Posterior cingulate gyrus (tissue), 11 donors: ENCODE measurements at regions not wholly inside any gene's neighbourhood (a gene's known extent, or its start where the extent isn't known, plus 50 kb on each side); places are given as distances from the start of the nearest gene placed in this dataset.
A peak's percentile ranks its signal among the peaks of the same experiment; 100 is the strongest.
"Not testable (repeated sequence)": the region's sequence is repeated elsewhere in the genome, so short reads cannot be mapped to it uniquely, and the experiment has no call there.

Experiments
- DNase-seq, 10 donors: peaks; one replicate each; pipeline versions ENCODE4 v3.0.0 to v3.0.0-alpha.2; 2020 to 2021; ENCODE audit warnings: mixed read lengths in 3 of 10
- intact Hi-C: fragments of 100-400 bp; cut with DNase I; formaldehyde crosslinking; loops from one replicate; pipeline ENCODE4 v1.15.1; 2023

DNA sequence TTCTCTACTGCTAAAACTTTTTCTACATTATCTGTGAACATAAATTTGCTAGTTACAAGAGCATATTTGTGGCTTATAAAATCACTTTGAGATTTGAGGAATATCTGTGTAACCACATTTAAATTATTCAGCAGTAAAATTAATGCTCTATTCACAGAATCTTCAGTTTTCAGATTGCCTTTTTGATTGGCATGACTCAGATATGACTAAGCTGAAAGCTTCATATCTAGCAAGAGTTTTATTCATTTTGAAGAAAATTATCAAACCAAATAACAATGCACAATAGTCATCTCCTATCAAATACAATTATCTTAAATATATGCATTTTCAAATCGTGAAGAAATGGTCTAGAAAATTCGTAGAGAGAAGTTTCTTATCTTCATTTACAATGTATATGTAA, 1498.2 kb upstream of the B3GALT2 start:
- DNase-seq: no peak
- intact Hi-C loops: no loop called here

DNA sequence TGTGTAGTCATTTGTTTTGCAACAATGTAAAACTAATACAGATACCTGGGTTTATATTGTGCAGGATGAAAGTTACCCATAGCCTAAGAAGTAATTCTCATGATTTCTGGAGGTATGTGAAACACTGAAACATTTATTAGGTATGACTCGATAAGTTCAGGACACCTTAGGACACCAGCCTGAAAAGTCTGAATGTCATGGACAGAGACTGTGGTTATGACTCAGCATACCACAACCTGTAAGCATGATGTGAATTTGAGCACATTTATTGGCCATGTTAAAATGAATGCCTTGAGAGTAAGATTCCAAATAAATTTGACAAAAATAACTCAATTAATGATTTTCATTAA, 1471.7 kb upstream of the B3GALT2 start:
- no peak for DNase-seq

DNA sequence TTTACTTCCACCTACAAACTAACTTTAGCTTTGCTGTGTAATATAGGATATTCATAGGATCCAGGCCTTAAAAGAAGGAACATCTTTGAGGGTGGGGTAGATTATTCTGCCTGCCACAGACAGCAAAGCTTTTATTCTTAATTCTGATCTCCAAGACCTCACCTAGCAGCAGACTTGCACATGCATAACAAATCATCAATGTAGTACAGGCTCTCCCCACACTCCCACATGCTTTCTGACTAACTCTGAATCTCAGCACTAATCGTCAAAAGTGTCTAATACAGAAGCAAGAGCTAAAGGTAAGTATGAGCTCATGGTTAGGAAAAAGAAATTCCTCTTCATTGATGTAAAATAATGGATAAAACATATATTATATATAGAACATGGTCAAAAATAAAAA, 1468.5 kb upstream of the B3GALT2 start:
- no peak for DNase-seq
- intact Hi-C loops: no loop called here

More for the DNA sequence above, 1471.7 kb upstream of the B3GALT2 start:
- intact Hi-C loops: no loop called here

GRCh38 chr1:194653385-194653784, 1467.0 kb upstream of the B3GALT2 start:
- intact Hi-C loops: no loop called here
- no peak for DNase-seq

DNA sequence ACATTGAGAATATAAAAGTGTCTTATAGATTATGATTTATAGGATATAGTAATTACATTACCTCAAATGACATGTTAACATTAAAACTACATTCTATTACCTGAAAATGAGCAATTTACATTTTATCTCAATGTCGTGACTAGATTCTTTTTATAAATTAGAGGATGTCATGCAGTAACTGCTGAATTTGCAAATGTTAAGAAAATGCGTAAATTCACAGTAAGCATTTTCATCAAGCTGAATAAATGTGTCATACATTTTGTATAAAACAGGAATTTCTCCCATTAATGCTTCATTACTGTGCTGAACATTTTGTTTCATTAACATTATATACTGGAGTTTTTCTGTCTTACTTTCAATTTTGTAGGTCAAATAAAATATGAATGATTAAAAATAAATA, 1460.7 kb upstream of the B3GALT2 start:
- intact Hi-C loops: no loop called here
- no peak for DNase-seq

DNA sequence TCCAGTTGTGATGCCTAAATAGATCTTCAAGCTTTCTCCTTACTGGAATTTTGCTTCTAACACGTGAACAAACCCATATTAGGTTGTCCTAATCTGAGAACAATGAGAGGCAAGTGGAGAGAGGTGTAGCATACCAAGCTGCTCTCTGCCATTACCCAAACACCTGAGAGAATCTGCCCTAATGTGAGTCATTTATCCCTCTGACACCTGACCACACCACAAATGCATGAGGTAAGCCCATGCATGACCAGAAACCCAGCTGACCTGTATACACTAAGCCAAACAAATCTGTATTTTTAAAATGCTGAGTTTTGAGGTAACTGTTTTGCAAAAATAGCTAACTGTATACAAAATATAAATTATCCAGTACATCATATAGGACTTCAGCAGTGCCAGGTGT, 1458.1 kb upstream of the B3GALT2 start:
- DNase-seq: no peak
- intact Hi-C loops: no loop called here

DNA sequence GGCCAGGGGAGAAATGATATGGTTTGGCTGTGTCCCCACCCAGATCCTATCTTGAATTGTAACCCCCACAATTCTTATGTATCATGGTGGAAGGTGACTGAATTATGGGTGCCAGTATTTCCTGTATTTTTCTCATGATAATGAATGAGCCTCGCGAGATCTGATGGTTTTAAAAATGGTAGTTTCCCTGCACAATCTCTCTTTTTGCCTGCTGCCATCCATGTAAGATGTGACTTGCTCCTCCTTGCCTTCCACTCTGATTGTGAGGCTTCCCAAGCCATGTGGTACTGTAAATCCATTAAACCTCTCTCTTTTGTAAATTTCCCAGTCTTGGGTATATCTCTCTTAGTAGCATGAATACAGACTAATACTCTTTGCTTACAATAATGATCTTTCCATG, 1453.9 kb upstream of the B3GALT2 start:
- no peak for DNase-seq
- intact Hi-C loops: no loop called here

DNA sequence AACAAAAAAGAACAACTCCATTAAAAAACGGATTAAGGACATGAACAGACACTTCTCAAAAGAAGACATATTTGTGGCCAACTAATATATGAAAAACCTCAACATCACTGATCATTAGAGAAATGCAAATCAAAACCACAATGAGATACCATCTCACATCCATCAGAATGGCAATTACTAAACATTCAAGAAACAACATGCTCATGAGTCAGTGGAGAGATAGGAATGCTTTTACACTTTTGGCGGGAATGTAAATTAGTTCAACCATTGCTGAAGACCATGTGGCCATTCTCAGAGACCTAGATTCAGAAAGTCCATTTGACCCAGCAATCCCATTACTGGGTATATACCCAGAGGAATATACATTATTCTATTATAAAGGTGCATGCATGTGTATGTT, 1442.6 kb upstream of the B3GALT2 start:
- no peak for DNase-seq
- intact Hi-C loops: no loop called here

GRCh38 chr1:194624833-194625232, 1438.4 kb upstream of the B3GALT2 start:
- peak in 3 of 10 donors; percentile 21 to 62 (median 29) for DNase-seq

GRCh38 chr1:194618101-194618500, 1431.7 kb upstream of the B3GALT2 start:
- no peak for DNase-seq
- intact Hi-C loops: no loop called here

More at GRCh38 chr1:194624833-194625232, 1438.4 kb upstream of the B3GALT2 start:
- intact Hi-C loops: no loop called here

DNA sequence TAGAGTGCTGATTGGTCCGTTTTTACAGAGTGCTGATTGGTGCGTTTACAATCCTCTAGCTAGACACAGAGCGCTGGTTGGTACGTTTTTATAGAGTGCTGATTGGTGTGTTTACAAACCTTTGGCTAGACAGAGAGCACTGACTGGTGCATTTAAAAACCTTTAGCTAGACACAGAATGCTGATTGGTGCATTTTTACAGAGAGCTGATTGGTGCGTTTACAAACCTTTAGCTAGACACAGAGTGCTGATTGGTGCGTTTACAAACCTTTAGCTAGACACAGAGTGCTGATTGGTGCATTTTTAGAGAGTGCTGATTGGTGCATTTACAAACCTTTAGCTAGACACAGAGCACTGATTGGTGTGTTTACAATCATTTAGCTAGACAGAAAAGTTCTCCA, 1430.9 kb upstream of the B3GALT2 start:
- intact Hi-C loops: not testable (repeated sequence)

GRCh38 chr1:194616835-194617234, 1430.4 kb upstream of the B3GALT2 start:
- intact Hi-C loops: no loop called here
- peak in 1 of 10 donors; percentile 21 for DNase-seq

More for the DNA sequence above, 1430.9 kb upstream of the B3GALT2 start:
- DNase-seq: not testable (repeated sequence)

GRCh38 chr1:194602184-194602583, 1415.8 kb upstream of the B3GALT2 start:
- intact Hi-C loops: no loop called here
- DNase-seq: no peak

- intact Hi-C loops: no loop called here
- no peak for DNase-seq
Observed at GRCh38 chr1:194600716-194601115, 1414.3 kb upstream of the B3GALT2 start.

DNA sequence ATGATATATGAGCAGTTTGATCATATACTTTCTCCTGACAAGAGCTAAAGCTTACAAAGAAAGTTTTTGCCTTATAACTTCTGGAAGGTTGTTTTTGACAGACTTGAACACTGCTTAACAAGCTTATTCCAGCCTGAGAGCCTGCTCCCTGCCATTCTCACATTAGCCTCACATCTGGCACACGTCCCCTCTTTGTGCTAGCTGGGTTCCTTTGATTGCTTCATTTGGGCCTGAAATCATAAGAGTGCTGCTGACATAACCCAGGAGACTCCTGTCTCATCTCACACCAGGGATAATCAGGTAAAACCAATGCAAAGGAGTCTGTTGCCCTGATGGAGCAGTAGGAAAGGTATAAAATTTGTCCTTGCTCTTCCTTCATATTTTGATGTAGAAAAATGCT, 1411.7 kb upstream of the B3GALT2 start:
- DNase-seq: peak in 1 of 10 donors; percentile 25
- intact Hi-C loops: no loop called here

DNA sequence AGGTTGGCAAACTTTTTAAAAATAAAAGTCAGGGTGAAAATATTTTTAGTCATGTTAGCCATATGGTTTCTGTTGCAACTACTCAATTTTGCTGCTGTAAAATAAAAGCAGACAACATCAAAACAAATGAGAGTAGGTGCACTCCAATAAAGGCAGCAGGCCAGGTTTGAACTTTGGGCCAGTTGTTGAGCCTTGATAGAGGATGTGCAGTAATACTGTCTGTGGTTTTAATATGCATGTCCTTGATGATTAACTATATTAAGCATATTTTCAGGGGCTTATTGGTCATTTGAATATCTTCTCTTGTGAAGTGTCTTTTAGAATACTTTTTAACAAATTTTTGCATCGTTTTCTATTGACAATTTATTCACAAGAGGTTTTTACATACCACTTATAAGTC, 1399.9 kb upstream of the B3GALT2 start:
- intact Hi-C loops: no loop called here
- no peak for DNase-seq

- DNase-seq: no peak
- intact Hi-C loops: no loop called here
Observed at GRCh38 chr1:194584052-194584451, 1397.6 kb upstream of the B3GALT2 start.

DNA sequence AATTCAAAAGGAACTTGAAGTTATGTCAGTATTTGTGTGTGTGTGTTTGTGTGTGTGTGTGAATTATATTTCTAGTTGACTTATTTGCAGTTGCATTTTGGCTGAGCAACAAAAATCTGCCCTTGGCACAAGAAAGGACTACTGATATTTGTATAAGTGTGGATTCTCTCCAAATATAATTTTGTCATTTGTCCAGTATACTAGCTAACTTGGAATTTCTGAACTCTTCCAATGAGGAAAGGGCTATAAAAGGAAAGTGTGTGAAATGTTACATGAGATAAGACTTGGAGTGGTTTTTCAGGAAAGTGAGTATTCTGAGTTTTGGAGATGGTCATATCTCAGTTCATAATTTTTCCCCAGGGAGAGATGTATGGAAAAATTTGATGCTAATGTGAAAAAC, 1384.1 kb upstream of the B3GALT2 start:
- DNase-seq: no peak
- intact Hi-C loops: no loop called here

GRCh38 chr1:194568610-194569009, 1382.2 kb upstream of the B3GALT2 start:
- intact Hi-C loops: no loop called here
- DNase-seq: no peak

- intact Hi-C loops: no loop called here
- DNase-seq: no peak
Observed at GRCh38 chr1:194548071-194548470, 1361.7 kb upstream of the B3GALT2 start.

DNA sequence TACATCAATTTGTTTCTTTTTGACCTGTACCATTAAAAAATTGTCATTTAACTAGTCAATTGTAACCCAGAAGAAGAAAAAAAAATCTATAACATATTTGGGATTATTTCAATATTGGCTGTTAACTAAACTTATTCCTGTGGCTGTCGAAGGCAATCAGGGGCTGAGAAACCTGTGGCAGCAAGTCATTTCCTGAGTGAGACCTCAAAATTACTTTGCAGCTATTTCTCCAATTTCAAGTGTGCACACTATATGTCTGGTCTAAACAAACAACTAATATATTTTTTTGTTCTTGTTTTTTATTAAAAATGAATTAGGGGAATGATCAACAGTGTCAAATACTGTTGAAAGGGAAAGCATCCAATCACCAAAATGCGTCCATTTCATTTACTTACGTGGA, 1357.6 kb upstream of the B3GALT2 start:
- no peak for DNase-seq
- intact Hi-C loops: no loop called here

DNA sequence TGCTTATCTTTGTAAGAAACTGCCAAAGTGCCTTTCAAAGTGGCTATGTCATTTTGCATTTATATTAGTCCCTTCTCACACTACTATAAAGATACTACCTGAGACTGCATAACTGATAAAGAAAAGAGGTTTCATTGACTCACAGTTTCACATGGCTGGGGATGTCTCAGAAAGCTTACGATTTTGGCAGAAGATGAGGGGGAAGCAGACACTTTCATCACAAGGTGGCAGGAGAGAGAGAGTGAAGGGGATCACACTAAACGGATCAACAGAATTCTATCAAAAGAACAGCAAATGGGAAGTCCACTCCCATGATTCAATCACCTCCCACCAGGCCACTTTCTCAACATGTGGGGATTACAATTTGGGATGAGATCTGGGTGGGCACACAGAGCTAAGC, 1352.0 kb upstream of the B3GALT2 start:
- intact Hi-C loops: no loop called here
- no peak for DNase-seq

GRCh38 chr1:194537521-194537920, 1351.1 kb upstream of the B3GALT2 start:
- intact Hi-C loops: no loop called here
- no peak for DNase-seq

DNA sequence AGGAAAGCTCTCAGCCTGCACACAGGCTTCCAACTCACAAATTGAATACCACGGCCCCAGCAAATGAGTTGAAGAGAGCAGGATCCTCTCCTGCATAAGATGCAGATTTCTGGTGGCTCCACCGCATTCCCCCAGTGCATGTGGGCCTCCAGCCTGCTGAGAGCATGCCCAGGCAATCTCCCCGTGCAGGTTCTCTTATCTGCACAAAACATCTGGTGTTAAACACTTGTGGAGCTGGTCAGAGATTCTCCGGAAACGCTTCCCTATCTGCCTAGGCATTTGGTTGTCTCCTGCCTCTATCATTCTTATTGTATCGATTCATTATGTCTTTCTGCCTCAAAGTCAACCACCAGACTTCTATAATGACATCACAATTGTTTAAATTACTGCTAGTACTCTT, 1349.0 kb upstream of the B3GALT2 start:
- intact Hi-C loops: no loop called here

More for the DNA sequence above, 1349.0 kb upstream of the B3GALT2 start:
- no peak for DNase-seq
